Neural cell (in vitro differentiated cells): ENCODE measurements at regions not wholly inside any gene's neighbourhood (a gene's known extent, or its start where the extent isn't known, plus 50 kb on each side); places are given as distances from the start of the nearest gene placed in this dataset.

ENCODE experiments used
- CTCF ChIP-seq: fragments of 450-650 bp; IDR thresholded peaks from 2 replicates; pipeline ENCODE4 v1.5.1; 2014; ENCODE audit warnings: antibody characterized with exemption, mild to moderate bottlenecking, moderate library complexity; ENCODE audit not compliant: poor library complexity, severe bottlenecking
- EP300 ChIP-seq: fragments of 450-650 bp; conservative IDR thresholded peaks from 2 replicates; pipeline ENCODE4 v1.6.1; 2014; ENCODE audit warnings: antibody characterized with exemption, mild to moderate bottlenecking, moderate library complexity; ENCODE audit not compliant: poor library complexity, severe bottlenecking
- EZH2 ChIP-seq: fragments of 200-600, 300-800 bp; shearing (Covaris generic), sonication (generic); IDR thresholded peaks from 2 replicates; pipeline ENCODE4 v1.6.1; 2014; ENCODE audit warnings: antibody characterized with exemption, low read length, borderline replicate concordance, mild to moderate bottlenecking; ENCODE audit not compliant: insufficient read depth, poor library complexity, severe bottlenecking
- MXI1 ChIP-seq: fragments of 450-650 bp; conservative IDR thresholded peaks from 2 replicates; pipeline ENCODE4 v1.6.1; 2014; ENCODE audit warnings: antibody characterized with exemption, mild to moderate bottlenecking; ENCODE audit not compliant: poor library complexity, severe bottlenecking
- POLR2AphosphoS5 ChIP-seq: IDR thresholded peaks from 2 replicates; pipeline ENCODE4 v1.6.1; 2012
- RAD21 ChIP-seq: fragments of 450-650 bp; conservative IDR thresholded peaks from 2 replicates; pipeline ENCODE4 v1.6.1; 2014; ENCODE audit warnings: antibody characterized with exemption, mild to moderate bottlenecking, moderate library complexity
- SMC3 ChIP-seq: fragments of 450-650 bp; conservative IDR thresholded peaks from 2 replicates; pipeline ENCODE4 v1.6.1; 2014; ENCODE audit warnings: antibody characterized with exemption, mild to moderate bottlenecking, moderate library complexity; ENCODE audit not compliant: poor library complexity
- TAF1 ChIP-seq: IDR thresholded peaks from 2 replicates; pipeline ENCODE4 v1.6.1; 2012; ENCODE audit warnings: low read depth
- TF ChIP-seq, protein P1 (sequence below): IDR thresholded peaks from 2 replicates; pipeline ENCODE4 v1.6.1; 2012; ENCODE audit warnings: borderline replicate concordance

DNA sequence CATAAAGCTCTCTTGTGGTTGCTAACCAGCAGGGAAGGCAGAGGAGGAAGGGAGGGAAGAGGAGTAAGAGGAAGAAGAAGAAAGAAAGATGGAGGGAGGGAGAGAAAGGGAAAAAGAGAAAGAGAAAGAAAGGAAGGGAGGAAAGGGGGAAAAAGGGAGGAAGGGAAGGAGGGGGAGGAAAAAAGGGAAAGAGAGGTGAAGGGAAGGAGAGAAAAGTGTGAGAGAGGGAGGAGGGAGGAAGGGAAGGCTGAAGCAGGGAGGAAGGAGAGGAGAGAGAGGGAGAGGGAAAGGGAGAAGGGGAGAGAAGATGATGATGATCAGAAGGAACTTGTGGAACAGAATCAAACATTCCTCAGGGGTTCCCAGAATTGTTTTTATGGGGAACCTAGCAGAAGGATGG is 57.5 kb upstream of the TOX2 start:
- TF ChIP-seq CTCF: no peak
- TF ChIP-seq EP300: no peak
- no peak for TF ChIP-seq POLR2AphosphoS5
- TF ChIP-seq MXI1: no peak
- no peak for TF ChIP-seq RAD21
- no peak for TF ChIP-seq SMC3
- TF ChIP-seq, protein P1, sequence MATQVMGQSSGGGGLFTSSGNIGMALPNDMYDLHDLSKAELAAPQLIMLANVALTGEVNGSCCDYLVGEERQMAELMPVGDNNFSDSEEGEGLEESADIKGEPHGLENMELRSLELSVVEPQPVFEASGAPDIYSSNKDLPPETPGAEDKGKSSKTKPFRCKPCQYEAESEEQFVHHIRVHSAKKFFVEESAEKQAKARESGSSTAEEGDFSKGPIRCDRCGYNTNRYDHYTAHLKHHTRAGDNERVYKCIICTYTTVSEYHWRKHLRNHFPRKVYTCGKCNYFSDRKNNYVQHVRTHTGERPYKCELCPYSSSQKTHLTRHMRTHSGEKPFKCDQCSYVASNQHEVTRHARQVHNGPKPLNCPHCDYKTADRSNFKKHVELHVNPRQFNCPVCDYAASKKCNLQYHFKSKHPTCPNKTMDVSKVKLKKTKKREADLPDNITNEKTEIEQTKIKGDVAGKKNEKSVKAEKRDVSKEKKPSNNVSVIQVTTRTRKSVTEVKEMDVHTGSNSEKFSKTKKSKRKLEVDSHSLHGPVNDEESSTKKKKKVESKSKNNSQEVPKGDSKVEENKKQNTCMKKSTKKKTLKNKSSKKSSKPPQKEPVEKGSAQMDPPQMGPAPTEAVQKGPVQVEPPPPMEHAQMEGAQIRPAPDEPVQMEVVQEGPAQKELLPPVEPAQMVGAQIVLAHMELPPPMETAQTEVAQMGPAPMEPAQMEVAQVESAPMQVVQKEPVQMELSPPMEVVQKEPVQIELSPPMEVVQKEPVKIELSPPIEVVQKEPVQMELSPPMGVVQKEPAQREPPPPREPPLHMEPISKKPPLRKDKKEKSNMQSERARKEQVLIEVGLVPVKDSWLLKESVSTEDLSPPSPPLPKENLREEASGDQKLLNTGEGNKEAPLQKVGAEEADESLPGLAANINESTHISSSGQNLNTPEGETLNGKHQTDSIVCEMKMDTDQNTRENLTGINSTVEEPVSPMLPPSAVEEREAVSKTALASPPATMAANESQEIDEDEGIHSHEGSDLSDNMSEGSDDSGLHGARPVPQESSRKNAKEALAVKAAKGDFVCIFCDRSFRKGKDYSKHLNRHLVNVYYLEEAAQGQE: no peak
- no peak for TF ChIP-seq EZH2
- no peak for TF ChIP-seq TAF1
